Bronchial epithelial cell (primary cell): ENCODE measurements at regions not wholly inside any gene's neighbourhood (a gene's known extent, or its start where the extent isn't known, plus 50 kb on each side); places are given as distances from the start of the nearest gene placed in this dataset.

Experiments
- DNase-seq: peaks from one replicate; pipeline ENCODE4 v3.0.0-alpha.2; 2010; ENCODE audit warnings: low read depth
- FAIRE-seq: peaks from 2 replicates; lab custom pipeline; 2011; peaks lifted over from hg19 to GRCh38; lab: Jason Lieb, UNC
- H3K27me3 ChIP-seq: 2 replicates; pipeline ENCODE4 v1.5.1; 2011; ENCODE audit warnings: low read length; ENCODE audit not compliant: control insufficient read depth, insufficient read depth
- H3K36me3 ChIP-seq: 2 replicates; pipeline ENCODE4 v1.5.1; 2011; ENCODE audit warnings: low read length; ENCODE audit not compliant: control insufficient read depth, insufficient read depth
- H3K4me3 ChIP-seq: 2 replicates; pipeline ENCODE4 v1.5.1; 2011; ENCODE audit warnings: mild to moderate bottlenecking, low read depth, low read length, control low read depth
- TF ChIP-seq, protein P1 (sequence below): IDR thresholded peaks from 2 replicates; pipeline ENCODE4 v1.5.1; 2011; ENCODE audit warnings: mild to moderate bottlenecking, moderate library complexity, low read length, control low read depth, inconsistent platforms; ENCODE audit not compliant: insufficient read depth, severe bottlenecking

DNA sequence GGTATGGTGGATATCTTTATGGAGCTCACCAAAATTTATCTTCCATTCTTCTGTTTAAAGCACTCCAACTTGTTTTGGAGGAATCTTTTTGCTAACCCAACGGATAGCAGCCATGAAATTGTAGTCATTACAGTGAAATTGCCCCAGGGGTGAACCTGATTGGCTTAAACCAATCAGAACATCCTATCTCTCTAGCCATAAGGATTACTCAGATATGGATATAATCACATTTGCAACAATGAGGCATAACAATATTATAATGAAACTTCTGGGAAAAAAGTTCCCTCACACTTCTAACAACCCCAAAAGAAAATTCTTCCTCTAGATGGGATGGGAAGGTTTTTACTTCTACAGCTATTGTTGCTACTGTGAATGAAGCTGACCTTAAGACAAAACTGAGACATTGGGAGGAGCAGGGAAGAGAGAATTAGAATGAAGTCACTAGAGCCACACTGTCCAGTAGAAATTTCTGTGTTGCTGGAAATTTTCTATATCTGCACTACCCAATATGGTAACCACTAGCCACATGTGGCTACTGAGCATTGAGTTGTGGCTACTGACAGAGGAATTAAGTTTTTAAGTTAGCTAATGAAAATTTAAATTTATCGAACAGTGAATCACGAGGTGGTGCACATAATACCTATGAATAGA lies 50.4 kb upstream of the ARHGAP21 start:
- Histone ChIP-seq H3K27me3 (no peaks in the 10 kb centered on the region), H3K36me3 (no peaks in the 10 kb centered on the region), H3K4me3 (no peak overlapping the region)
- FAIRE-seq (no peak), DNase-seq (no peak)
- TF ChIP-seq, protein P1, sequence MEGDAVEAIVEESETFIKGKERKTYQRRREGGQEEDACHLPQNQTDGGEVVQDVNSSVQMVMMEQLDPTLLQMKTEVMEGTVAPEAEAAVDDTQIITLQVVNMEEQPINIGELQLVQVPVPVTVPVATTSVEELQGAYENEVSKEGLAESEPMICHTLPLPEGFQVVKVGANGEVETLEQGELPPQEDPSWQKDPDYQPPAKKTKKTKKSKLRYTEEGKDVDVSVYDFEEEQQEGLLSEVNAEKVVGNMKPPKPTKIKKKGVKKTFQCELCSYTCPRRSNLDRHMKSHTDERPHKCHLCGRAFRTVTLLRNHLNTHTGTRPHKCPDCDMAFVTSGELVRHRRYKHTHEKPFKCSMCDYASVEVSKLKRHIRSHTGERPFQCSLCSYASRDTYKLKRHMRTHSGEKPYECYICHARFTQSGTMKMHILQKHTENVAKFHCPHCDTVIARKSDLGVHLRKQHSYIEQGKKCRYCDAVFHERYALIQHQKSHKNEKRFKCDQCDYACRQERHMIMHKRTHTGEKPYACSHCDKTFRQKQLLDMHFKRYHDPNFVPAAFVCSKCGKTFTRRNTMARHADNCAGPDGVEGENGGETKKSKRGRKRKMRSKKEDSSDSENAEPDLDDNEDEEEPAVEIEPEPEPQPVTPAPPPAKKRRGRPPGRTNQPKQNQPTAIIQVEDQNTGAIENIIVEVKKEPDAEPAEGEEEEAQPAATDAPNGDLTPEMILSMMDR, result no peak
